GM23338 (cell line): ENCODE measurements at regions not wholly inside any gene's neighbourhood (a gene's known extent, or its start where the extent isn't known, plus 50 kb on each side); places are given as distances from the start of the nearest gene placed in this dataset.
A peak's percentile ranks its signal among the peaks of the same experiment; 100 is the strongest.

Experiments used
- ATAC-seq: fragments of 200-7000 bp; cut with Tn5 transposase; 3 replicates; pipeline ENCODE4 v1.9.1; 2020
- DNase-seq: peaks from one replicate; pipeline ENCODE4 v3.0.0-alpha.2; 2015; ENCODE audit warnings: low spot score
- H2AFZ ChIP-seq: fragments of 200-600 bp; sonication (generic); 2 replicates; pipeline ENCODE4 v1.8.0; 2016; ENCODE audit warnings: antibody characterized with exemption, mild to moderate bottlenecking, moderate library complexity
- H3F3A ChIP-seq: fragments of 200-600 bp; sonication (generic); replicated peaks from 2 replicates; pipeline ENCODE4 v1.8.0; 2017; ENCODE audit warnings: antibody characterized with exemption, mixed run types, low read depth
- H3K27ac ChIP-seq: fragments of 200-600 bp; sonication (generic); 2 replicates; pipeline ENCODE4 v1.6.1; 2016; ENCODE audit warnings: low read depth
- H3K27me3 ChIP-seq: fragments of 200-600 bp; sonication (generic); 2 replicates; pipeline ENCODE4 v1.8.0; 2016; ENCODE audit warnings: mild to moderate bottlenecking, mixed run types, moderate library complexity; ENCODE audit not compliant: insufficient read depth
- H3K36me3 ChIP-seq: fragments of 200-600 bp; sonication (generic); 2 replicates; pipeline ENCODE4 v1.8.0; 2016; ENCODE audit warnings: mild to moderate bottlenecking; ENCODE audit not compliant: insufficient read depth
- H3K4me1 ChIP-seq: fragments of 200-600 bp; sonication (generic); 2 replicates; pipeline ENCODE4 v1.8.0; 2016; ENCODE audit warnings: mild to moderate bottlenecking, moderate library complexity; ENCODE audit not compliant: insufficient read depth
- H3K4me2 ChIP-seq: fragments of 200-600 bp; sonication (generic); 2 replicates; pipeline ENCODE4 v1.7.1; 2017; ENCODE audit warnings: mixed run types
- H3K4me3 ChIP-seq: fragments of 200-600 bp; sonication (generic); 2 replicates; pipeline ENCODE4 v1.6.1; 2016; ENCODE audit warnings: mixed run types
- H3K79me2 ChIP-seq: fragments of 200-600 bp; sonication (generic); replicated peaks from 2 replicates; pipeline ENCODE4 v1.8.0; 2017; ENCODE audit warnings: mild to moderate bottlenecking; ENCODE audit not compliant: insufficient read depth
- H3K9me2 ChIP-seq: fragments of 200-600 bp; sonication (generic); 2 replicates; pipeline ENCODE4 v1.8.0; 2017; ENCODE audit not compliant: insufficient read depth
- H4K20me1 ChIP-seq: fragments of 200-600 bp; sonication (generic); replicated peaks from 2 replicates; pipeline ENCODE4 v1.8.0; 2017; ENCODE audit warnings: mild to moderate bottlenecking; ENCODE audit not compliant: insufficient read depth
- H3K27ac Mint-ChIP-seq: 2 replicates; pipeline ENCODE4 v1.8.0; 2020; ENCODE audit warnings: inconsistent platforms, mild to moderate bottlenecking, moderate library complexity, mixed read lengths
- H3K27me3 Mint-ChIP-seq: 3 replicates; pipeline ENCODE4 v1.8.0; 2022; ENCODE audit warnings: low read depth, mild to moderate bottlenecking, moderate library complexity, mixed read lengths, inconsistent platforms; ENCODE audit not compliant: insufficient read depth, poor library complexity
- H3K36me3 Mint-ChIP-seq: 3 replicates; pipeline ENCODE4 v1.8.0; 2021; ENCODE audit warnings: low read depth, mild to moderate bottlenecking, inconsistent platforms, moderate library complexity, mixed read lengths
- H3K4me1 Mint-ChIP-seq: 3 replicates; pipeline ENCODE4 v1.8.0; 2020; ENCODE audit warnings: mild to moderate bottlenecking, inconsistent platforms, mixed read lengths
- H3K4me3 Mint-ChIP-seq: 3 replicates; pipeline ENCODE4 v1.8.0; 2021; ENCODE audit warnings: moderate library complexity, mild to moderate bottlenecking, inconsistent platforms, mixed read lengths
- H3K9me3 Mint-ChIP-seq: 3 replicates; pipeline ENCODE4 v1.8.0; 2020; ENCODE audit warnings: moderate library complexity, mild to moderate bottlenecking, inconsistent platforms, mixed read lengths
- CTCF ChIP-seq, 2 experiments: fragments of 200-600 bp in 1 of 2; sonication (generic) in 1 of 2; conservative IDR thresholded peaks; 2 replicates each; pipeline versions ENCODE4 v1.5.1 to v1.6.1; 2016 to 2017; ENCODE audit warnings: antibody characterized with exemption in 2 of 2, low read depth in 2 of 2, mild to moderate bottlenecking in 2 of 2, moderate library complexity in 1 of 2
- ETS1 ChIP-seq: IDR thresholded peaks from 2 replicates; pipeline ENCODE4 v1.6.1; 2016; ENCODE audit warnings: antibody characterized with exemption
- EZH2 ChIP-seq: fragments of 200-600 bp; sonication (generic); IDR thresholded peaks from one replicate; pipeline ENCODE4 v1.8.0; 2017; ENCODE audit warnings: antibody characterized with exemption, mild to moderate bottlenecking, low read depth; ENCODE audit not compliant: unreplicated experiment
- JUNB ChIP-seq: IDR thresholded peaks from one replicate; pipeline ENCODE4 v1.6.1; 2016; ENCODE audit warnings: antibody characterized with exemption; ENCODE audit not compliant: unreplicated experiment
- NANOG ChIP-seq: IDR thresholded peaks from 2 replicates; pipeline ENCODE4 v1.6.1; 2016; ENCODE audit warnings: antibody characterized with exemption, borderline replicate concordance
- POLR2AphosphoS5 ChIP-seq: IDR thresholded peaks from 2 replicates; pipeline ENCODE4 v1.6.1; 2016; ENCODE audit warnings: antibody characterized with exemption, low read depth
- ZNF114 ChIP-seq: fragments of 250-450 bp; sonication (Bioruptor Pico); IDR thresholded peaks from 2 replicates; pipeline ENCODE4 v1.5.0; 2020; ENCODE audit warnings: mild to moderate bottlenecking, moderate library complexity
- TF ChIP-seq, protein P1 (sequence below): IDR thresholded peaks from one replicate; pipeline ENCODE4 v1.6.1; 2018; ENCODE audit warnings: antibody characterized with exemption; ENCODE audit not compliant: unreplicated experiment

DNA sequence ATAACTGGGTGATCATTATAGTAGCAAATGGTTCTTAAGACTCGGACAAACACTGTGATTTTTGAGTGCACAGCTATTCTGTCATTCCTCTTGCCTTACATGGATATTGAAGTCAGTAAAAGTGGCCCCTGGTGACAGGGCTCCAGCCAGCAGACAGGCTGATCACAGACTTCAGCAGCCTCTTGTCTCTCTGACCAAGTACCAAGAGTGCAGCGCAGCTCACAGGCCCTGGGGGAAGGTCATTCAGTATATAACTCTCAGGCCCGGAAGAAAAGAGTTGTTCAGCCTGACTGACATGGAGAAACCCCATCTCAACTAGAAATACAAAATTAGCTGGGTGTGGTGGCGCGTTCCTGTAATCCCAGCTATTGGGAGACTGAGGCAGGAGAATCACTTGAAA lies 202.6 kb downstream of the HRH4 start (continued):
- TF ChIP-seq, protein P1, sequence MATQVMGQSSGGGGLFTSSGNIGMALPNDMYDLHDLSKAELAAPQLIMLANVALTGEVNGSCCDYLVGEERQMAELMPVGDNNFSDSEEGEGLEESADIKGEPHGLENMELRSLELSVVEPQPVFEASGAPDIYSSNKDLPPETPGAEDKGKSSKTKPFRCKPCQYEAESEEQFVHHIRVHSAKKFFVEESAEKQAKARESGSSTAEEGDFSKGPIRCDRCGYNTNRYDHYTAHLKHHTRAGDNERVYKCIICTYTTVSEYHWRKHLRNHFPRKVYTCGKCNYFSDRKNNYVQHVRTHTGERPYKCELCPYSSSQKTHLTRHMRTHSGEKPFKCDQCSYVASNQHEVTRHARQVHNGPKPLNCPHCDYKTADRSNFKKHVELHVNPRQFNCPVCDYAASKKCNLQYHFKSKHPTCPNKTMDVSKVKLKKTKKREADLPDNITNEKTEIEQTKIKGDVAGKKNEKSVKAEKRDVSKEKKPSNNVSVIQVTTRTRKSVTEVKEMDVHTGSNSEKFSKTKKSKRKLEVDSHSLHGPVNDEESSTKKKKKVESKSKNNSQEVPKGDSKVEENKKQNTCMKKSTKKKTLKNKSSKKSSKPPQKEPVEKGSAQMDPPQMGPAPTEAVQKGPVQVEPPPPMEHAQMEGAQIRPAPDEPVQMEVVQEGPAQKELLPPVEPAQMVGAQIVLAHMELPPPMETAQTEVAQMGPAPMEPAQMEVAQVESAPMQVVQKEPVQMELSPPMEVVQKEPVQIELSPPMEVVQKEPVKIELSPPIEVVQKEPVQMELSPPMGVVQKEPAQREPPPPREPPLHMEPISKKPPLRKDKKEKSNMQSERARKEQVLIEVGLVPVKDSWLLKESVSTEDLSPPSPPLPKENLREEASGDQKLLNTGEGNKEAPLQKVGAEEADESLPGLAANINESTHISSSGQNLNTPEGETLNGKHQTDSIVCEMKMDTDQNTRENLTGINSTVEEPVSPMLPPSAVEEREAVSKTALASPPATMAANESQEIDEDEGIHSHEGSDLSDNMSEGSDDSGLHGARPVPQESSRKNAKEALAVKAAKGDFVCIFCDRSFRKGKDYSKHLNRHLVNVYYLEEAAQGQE: no peak
- TF ChIP-seq JUNB: no peak
- no peak for TF ChIP-seq NANOG
- no peak for TF ChIP-seq ETS1

- Histone ChIP-seq H4K20me1 (no peaks in the 10 kb centered on the region), H3K27me3 (no peaks in the 10 kb centered on the region), H3F3A (no peaks in the 10 kb centered on the region), H3K27ac (no peak overlapping the region), H3K36me3 (no peaks in the 10 kb centered on the region), H3K4me2 (no peak overlapping the region), H2AFZ (peak overlapping the region; percentile 78), H3K4me1 (no peaks in the 10 kb centered on the region), H3K9me2 (peaks cover 12% of the 10 kb centered on the region), H3K79me2 (no peaks in the 10 kb centered on the region), H3K4me3 (no peak overlapping the region)
- Mint-ChIP-seq H3K9me3 (no peaks in the 10 kb centered on the region), H3K4me3 (no peak overlapping the region), H3K36me3 (no peaks in the 10 kb centered on the region), H3K4me1 (peaks cover 3% of the 10 kb centered on the region; the same call in 2 of the 3 replicates), H3K27me3 (peaks cover 1% of the 10 kb centered on the region), H3K27ac (no peak overlapping the region)
- no peak for TF ChIP-seq ZNF114 (CRISPR knock-in tag)
- no peak for DNase-seq
- no peak for ATAC-seq
These were observed 208.6 kb downstream of the HRH4 start for GRCh38 chr18:24669015-24669414.

DNA sequence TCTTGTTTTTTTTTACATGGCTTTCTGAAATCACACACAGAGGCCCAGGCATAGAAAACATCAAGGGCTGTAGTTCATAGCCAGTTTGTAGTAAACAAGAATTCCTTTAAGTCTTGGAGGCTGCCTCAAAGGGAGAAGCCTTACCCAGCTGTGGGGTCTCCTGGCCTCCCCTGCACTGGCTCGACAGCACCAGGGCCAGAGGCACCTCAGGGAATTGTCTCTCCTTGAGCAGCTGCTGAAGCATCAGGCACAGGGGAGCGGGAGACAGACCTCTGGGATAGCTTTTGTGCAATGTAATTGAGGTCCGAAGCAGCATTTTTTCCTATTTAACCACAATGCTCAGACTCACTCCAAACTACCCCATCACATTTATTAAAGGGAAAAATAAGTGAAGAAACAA lies 209.1 kb downstream of the HRH4 start:
- H3F3A ChIP-seq: no peaks in the 10 kb centered on the region
- no peak overlapping the region for H3K4me2 ChIP-seq
- peaks cover 1% of the 10 kb centered on the region for H3K27me3 Mint-ChIP-seq
- ATAC-seq (peak; percentile 64), DNase-seq (no peak)
- H3K9me2 ChIP-seq: peaks cover 12% of the 10 kb centered on the region
- no peaks in the 10 kb centered on the region for H4K20me1 ChIP-seq
- H3K36me3 ChIP-seq: no peaks in the 10 kb centered on the region
- no peak overlapping the region for H3K27ac ChIP-seq
- H3K4me3 ChIP-seq: no peak overlapping the region
- no peak overlapping the region for H3K4me3 Mint-ChIP-seq
- H2AFZ ChIP-seq: peak overlapping the region; percentile 78; the same call in 1 of the 2 replicates
- no peaks in the 10 kb centered on the region for H3K27me3 ChIP-seq
- TF ChIP-seq POLR2AphosphoS5: no peak
- TF ChIP-seq, protein P1: no peak
- no peak for TF ChIP-seq ZNF114 (CRISPR knock-in tag)
- no peak for TF ChIP-seq EZH2
- TF ChIP-seq CTCF (conservative IDR thresholded peaks at IDR 0.05; ENCODE audit: low read depth in 2 of 2): no peak
- no peaks in the 10 kb centered on the region for H3K36me3 Mint-ChIP-seq
- no peak overlapping the region for H3K27ac Mint-ChIP-seq
- H3K9me3 Mint-ChIP-seq: no peaks in the 10 kb centered on the region
- no peaks in the 10 kb centered on the region for H3K4me1 ChIP-seq
- no peaks in the 10 kb centered on the region for H3K79me2 ChIP-seq
- peaks cover 3% of the 10 kb centered on the region; the same call in 2 of the 3 replicates for H3K4me1 Mint-ChIP-seq
